ENCODE measurements at regions not wholly inside any gene's neighbourhood (a gene's known extent, or its start where the extent isn't known, plus 50 kb on each side); places are given as distances from the start of the nearest gene placed in this dataset.

DNA sequence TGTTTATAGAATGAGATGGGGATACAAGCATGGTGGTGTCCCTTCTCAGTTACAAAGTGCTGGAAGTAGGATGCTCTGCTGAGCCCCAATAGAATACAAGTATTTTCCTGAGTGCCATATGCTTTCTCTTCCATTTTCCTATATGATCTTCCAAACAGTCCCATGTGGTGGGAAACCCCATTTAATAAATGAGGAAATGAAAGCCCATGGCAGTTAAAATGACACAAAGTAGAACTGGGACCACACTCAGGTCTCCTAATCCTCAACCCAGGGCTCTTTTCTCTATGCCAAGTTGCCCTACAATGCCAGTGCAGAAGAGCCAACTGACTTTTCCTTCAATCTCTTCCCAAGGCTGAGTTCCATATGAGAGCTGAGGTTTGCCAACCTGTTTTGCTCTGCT lies 198.0 kb upstream of the FOXN2 start:
- TF ChIP-seq POLR2A (IDR thresholded peaks at IDR 0.05), result no peak
- TF ChIP-seq CTCF (IDR thresholded peaks at IDR 0.05), result no peak

All from right lobe of liver (tissue), 4 donors.